Thymus (tissue), 11 donors: ENCODE measurements at regions not wholly inside any gene's neighbourhood (a gene's known extent, or its start where the extent isn't known, plus 50 kb on each side); places are given as distances from the start of the nearest gene placed in this dataset.
"Not testable (repeated sequence)": the region's sequence is repeated elsewhere in the genome, so short reads cannot be mapped to it uniquely, and the experiment has no call there.

ENCODE experiments used
- DNase-seq, 9 donors: peaks; one replicate each; pipeline ENCODE4 v3.0.0-alpha.2; 2013; ENCODE audit warnings: low spot score in 9 of 9, low read depth in 6 of 9, missing footprints in 1 of 9
- H3K27ac ChIP-seq, 2 donors: one replicate each; pipeline ENCODE4 v1.5.1; 2013; ENCODE audit warnings: control low read depth in 1 of 2, low read depth in 1 of 2, low read length in 1 of 2, mild to moderate bottlenecking in 1 of 2, moderate library complexity in 1 of 2
- H3K27me3 ChIP-seq, 2 donors: one replicate each; pipeline ENCODE4 v1.5.1; 2013; ENCODE audit warnings: low read length in 1 of 2; ENCODE audit not compliant: control insufficient read depth in 2 of 2, insufficient read depth in 1 of 2
- H3K36me3 ChIP-seq, 2 donors: one replicate each; pipeline ENCODE4 v1.5.1; 2013; ENCODE audit warnings: low read length in 1 of 2, mild to moderate bottlenecking in 1 of 2, moderate library complexity in 1 of 2; ENCODE audit not compliant: control insufficient read depth in 2 of 2, insufficient read depth in 2 of 2
- H3K4me1 ChIP-seq, 2 donors: one replicate each; pipeline ENCODE4 v1.5.1; 2013; ENCODE audit warnings: low read length in 2 of 2; ENCODE audit not compliant: control insufficient read depth in 2 of 2, insufficient read depth in 2 of 2
- H3K4me3 ChIP-seq, 2 donors: one replicate each; pipeline ENCODE4 v1.5.1; 2013; ENCODE audit warnings: low read length in 2 of 2, control low read depth in 1 of 2, mild to moderate bottlenecking in 1 of 2
- H3K9me3 ChIP-seq, 2 donors: one replicate each; pipeline ENCODE4 v1.5.1; 2013; ENCODE audit warnings: low read length in 1 of 2, mild to moderate bottlenecking in 1 of 2; ENCODE audit not compliant: control insufficient read depth in 2 of 2, insufficient read depth in 1 of 2
- WGBS: extraction: QIAGEN DNeasy Blood & Tissue Kit; methylation state at CpG from one replicate; pipeline ENCODE4 v1.1.7; 2013; 5-methylcytosine and 5-hydroxymethylcytosine counted together
- donor health status: healthy.

- Histone ChIP-seq H3K36me3 (no peaks in the 10 kb centered on the region), H3K9me3 (peaks cover 0 to 9% of the 10 kb centered on the region in 2 donors), H3K4me3 (no peak overlapping the region), H3K27ac (no peak overlapping the region), H3K27me3 (no peaks in the 10 kb centered on the region), H3K4me1 (no peaks in the 10 kb centered on the region)
- 86% methylated on average over 2 of the region's 2 CpGs for WGBS
- no peak for DNase-seq
These were observed 1083.1 kb upstream of the PCDH10 start for GRCh38 chr4:132065940-132066495.

- no peak for DNase-seq
- no peaks in the 10 kb centered on the region for H3K36me3 ChIP-seq
- H3K4me3 ChIP-seq, result no peak overlapping the region
- no peaks in the 10 kb centered on the region for H3K9me3 ChIP-seq
- H3K4me1 ChIP-seq, result no peaks in the 10 kb centered on the region
- H3K27me3 ChIP-seq, result no peaks in the 10 kb centered on the region
- H3K27ac ChIP-seq, result no peak overlapping the region
- WGBS, result 97% methylated on average over 1 of the region's 1 CpG
These were observed 1077.3 kb upstream of the PCDH10 start for GRCh38 chr4:132071815-132072214.

DNA sequence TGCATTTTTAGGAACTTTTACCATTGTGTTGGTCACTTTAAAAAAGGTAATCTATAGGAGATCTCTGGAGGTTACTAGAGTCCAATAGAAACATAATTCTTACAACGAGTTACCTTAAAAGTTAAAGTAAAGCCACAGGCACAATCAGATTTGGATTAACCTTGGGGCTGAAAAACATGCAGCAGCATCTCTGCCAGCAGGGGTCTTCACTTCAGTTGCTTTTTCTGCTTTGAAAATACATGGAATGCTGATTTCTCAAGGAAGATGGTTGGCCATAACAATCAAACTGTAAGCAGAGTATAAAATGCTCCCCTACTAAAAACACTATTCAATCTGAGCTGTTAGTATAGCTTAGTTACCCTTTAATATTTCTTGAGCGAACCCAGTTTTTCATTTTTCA is 1072.3 kb upstream of the PCDH10 start:
- Histone ChIP-seq H3K4me3 (no peak overlapping the region), H3K27ac (no peak overlapping the region), H3K36me3 (no peaks in the 10 kb centered on the region), H3K27me3 (no peaks in the 10 kb centered on the region), H3K4me1 (no peaks in the 10 kb centered on the region), H3K9me3 (no peaks in the 10 kb centered on the region)
- WGBS, result 94% methylated on average over 2 of the region's 2 CpGs
- DNase-seq, result no peak

- no peaks in the 10 kb centered on the region for H3K4me1 ChIP-seq
- no peak overlapping the region for H3K27ac ChIP-seq
- no peak overlapping the region for H3K4me3 ChIP-seq
- no peaks in the 10 kb centered on the region for H3K9me3 ChIP-seq
- WGBS, result 85% methylated on average over 4 of the region's 4 CpGs
- no peaks in the 10 kb centered on the region for H3K36me3 ChIP-seq
- DNase-seq, result no peak
- no peaks in the 10 kb centered on the region for H3K27me3 ChIP-seq
These were observed 1064.0 kb upstream of the PCDH10 start for GRCh38 chr4:132085105-132085504.

- H3K9me3 ChIP-seq, result no peaks in the 10 kb centered on the region
- no peaks in the 10 kb centered on the region for H3K27me3 ChIP-seq
- no peak overlapping the region for H3K27ac ChIP-seq
- no peaks in the 10 kb centered on the region for H3K36me3 ChIP-seq
- H3K4me1 ChIP-seq, result no peaks in the 10 kb centered on the region
- DNase-seq, result no peak
- no peak overlapping the region for H3K4me3 ChIP-seq
- 73% methylated on average over 4 of the region's 4 CpGs for WGBS
These were observed 1055.1 kb upstream of the PCDH10 start for GRCh38 chr4:132094017-132094416.

GRCh38 chr4:132097041-132097440 is 1052.1 kb upstream of the PCDH10 start:
- no peak for DNase-seq
- no peaks in the 10 kb centered on the region for H3K27me3 ChIP-seq
- no peak overlapping the region for H3K4me3 ChIP-seq
- peaks cover 0 to 6% of the 10 kb centered on the region in 2 donors for H3K9me3 ChIP-seq
- H3K36me3 ChIP-seq, result no peaks in the 10 kb centered on the region
- no peaks in the 10 kb centered on the region for H3K4me1 ChIP-seq
- H3K27ac ChIP-seq, result no peak overlapping the region

GRCh38 chr4:132101526-132101925 is 1047.6 kb upstream of the PCDH10 start:
- Histone ChIP-seq H3K4me3 (no peak overlapping the region), H3K36me3 (no peaks in the 10 kb centered on the region), H3K4me1 (no peaks in the 10 kb centered on the region), H3K9me3 (peaks cover 0 to 6% of the 10 kb centered on the region in 2 donors), H3K27me3 (no peaks in the 10 kb centered on the region), H3K27ac (no peak overlapping the region)
- 99% methylated on average over 1 of the region's 1 CpG for WGBS
- no peak for DNase-seq

- no peaks in the 10 kb centered on the region for H3K27me3 ChIP-seq
- H3K4me1 ChIP-seq, result no peaks in the 10 kb centered on the region
- no peak overlapping the region for H3K27ac ChIP-seq
- H3K4me3 ChIP-seq, result no peak overlapping the region
- no peaks in the 10 kb centered on the region for H3K36me3 ChIP-seq
- H3K9me3 ChIP-seq, result peaks cover 0 to 3% of the 10 kb centered on the region in 2 donors
- no peak for DNase-seq
These were observed 1040.3 kb upstream of the PCDH10 start for GRCh38 chr4:132108784-132109183.

DNA sequence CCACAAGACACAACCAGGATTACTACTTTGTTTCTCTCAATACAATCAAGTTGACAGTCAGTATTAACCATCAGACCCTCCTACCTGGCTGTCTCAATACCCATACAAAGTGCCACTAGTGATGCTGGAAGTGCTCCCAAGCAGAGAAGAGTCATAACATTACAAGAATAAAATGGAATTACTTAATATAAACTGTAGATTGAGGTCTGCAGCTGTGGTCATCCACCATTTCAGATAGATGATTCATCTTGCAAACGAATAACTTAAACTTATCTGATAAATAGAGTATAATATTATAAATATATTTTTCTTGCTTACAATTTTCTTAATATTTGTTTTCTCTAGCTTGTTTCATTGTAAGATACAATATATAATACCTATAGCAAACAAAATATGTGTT is 1034.2 kb upstream of the PCDH10 start:
- no peaks in the 10 kb centered on the region for H3K36me3 ChIP-seq
- H3K9me3 ChIP-seq, result peaks cover 0 to 3% of the 10 kb centered on the region in 2 donors
- no peak overlapping the region for H3K4me3 ChIP-seq
- WGBS, result 0% methylated on average over 1 of the region's 1 CpG
- H3K27me3 ChIP-seq, result no peaks in the 10 kb centered on the region
- no peaks in the 10 kb centered on the region for H3K4me1 ChIP-seq
- no peak overlapping the region for H3K27ac ChIP-seq
- no peak for DNase-seq

- H3K27me3 ChIP-seq, H3K4me3 ChIP-seq, DNase-seq, H3K4me1 ChIP-seq, H3K36me3 ChIP-seq, H3K9me3 ChIP-seq, H3K27ac ChIP-seq: not testable (repeated sequence)
- 88% methylated on average over 1 of the region's 1 CpG for WGBS
These were observed 1026.4 kb upstream of the PCDH10 start for GRCh38 chr4:132122741-132123140.
